H54 (cell line): ENCODE measurements at regions not wholly inside any gene's neighbourhood (a gene's known extent, or its start where the extent isn't known, plus 50 kb on each side); places are given as distances from the start of the nearest gene placed in this dataset.

Experiments
- DNase-seq: peaks from one replicate; pipeline ENCODE4 v3.0.0; 2011; ENCODE audit warnings: low spot score, mixed read lengths; ENCODE audit not compliant: insufficient read length
- FAIRE-seq: peaks from 3 replicates; lab custom pipeline; 2011; peaks lifted over from hg19 to GRCh38; lab: Jason Lieb, UNC
- POLR2A ChIP-seq: IDR thresholded peaks from 2 replicates; pipeline ENCODE4 v1.6.1; 2011; ENCODE audit warnings: low read depth, mild to moderate bottlenecking, low read length

- DNase-seq (no peak), FAIRE-seq (no peak)
- TF ChIP-seq POLR2A = no peak
Measured at GRCh38 chr3:56976651-56977560, 83.6 kb upstream of the SPATA12 start.

- no peak for FAIRE-seq
- DNase-seq = no peak
- TF ChIP-seq POLR2A = no peak
Measured at GRCh38 chr3:56975567-56975966, 84.9 kb upstream of the SPATA12 start.

- no peak for FAIRE-seq
- DNase-seq = no peak
Measured at GRCh38 chr3:56974247-56974930, 86.1 kb upstream of the SPATA12 start.

GRCh38 chr3:56971816-56972215 lies 88.6 kb upstream of the SPATA12 start:
- no peak for TF ChIP-seq POLR2A
- FAIRE-seq (no peak), DNase-seq (no peak)

More at GRCh38 chr3:56974247-56974930, 86.1 kb upstream of the SPATA12 start:
- no peak for TF ChIP-seq POLR2A

GRCh38 chr3:56971261-56971660 lies 89.2 kb upstream of the SPATA12 start:
- DNase-seq = no peak
- no peak for TF ChIP-seq POLR2A
- FAIRE-seq = no peak

GRCh38 chr3:56970461-56970879 lies 90.0 kb upstream of the SPATA12 start:
- TF ChIP-seq POLR2A = no peak
- DNase-seq (no peak), FAIRE-seq (no peak)

GRCh38 chr3:56969851-56970250 lies 90.6 kb upstream of the SPATA12 start:
- FAIRE-seq (no peak), DNase-seq (no peak)
- TF ChIP-seq POLR2A = no peak

- DNase-seq = no peak
- no peak for FAIRE-seq
- TF ChIP-seq POLR2A = no peak
Measured at GRCh38 chr3:56966509-56966908, 94.0 kb upstream of the SPATA12 start.

GRCh38 chr3:56966104-56966503 lies 94.4 kb upstream of the SPATA12 start:
- no peak for TF ChIP-seq POLR2A
- DNase-seq (no peak), FAIRE-seq (no peak)

GRCh38 chr3:56962922-56963321 lies 97.5 kb upstream of the SPATA12 start:
- FAIRE-seq (no peak), DNase-seq (no peak)
- TF ChIP-seq POLR2A = no peak

- no peak for FAIRE-seq
- no peak for TF ChIP-seq POLR2A
- no peak for DNase-seq
Measured at GRCh38 chr3:56962206-56962605, 98.3 kb upstream of the SPATA12 start.

- FAIRE-seq (no peak), DNase-seq (no peak)
- no peak for TF ChIP-seq POLR2A
Measured at GRCh38 chr3:56960234-56960917, 100.1 kb upstream of the SPATA12 start.

GRCh38 chr3:56958879-56959278 lies 101.6 kb upstream of the SPATA12 start:
- no peak for DNase-seq
- no peak for TF ChIP-seq POLR2A
- FAIRE-seq = no peak

- no peak for FAIRE-seq
- TF ChIP-seq POLR2A = no peak
- no peak for DNase-seq
Measured at GRCh38 chr3:56957522-56957921, 102.9 kb upstream of the SPATA12 start.
